Vagina (tissue), 2 donors: ENCODE measurements at regions not wholly inside any gene's neighbourhood (a gene's known extent, or its start where the extent isn't known, plus 50 kb on each side); places are given as distances from the start of the nearest gene placed in this dataset.

ENCODE experiments used
- DNase-seq, 2 donors: peaks; one replicate each; pipeline ENCODE4 v3.0.0-alpha.2; 2017; ENCODE audit errors: extremely low spot score in 2 of 2
- H3K27ac ChIP-seq: fragments of 200-600 bp; sonication (generic); one replicate; pipeline ENCODE4 v1.5.1; 2019
- H3K27me3 ChIP-seq: fragments of 200-600 bp; sonication (generic); one replicate; pipeline ENCODE4 v1.5.1; 2019
- H3K36me3 ChIP-seq, 2 donors: fragments of 200-600 bp; sonication (generic); one replicate each; pipeline ENCODE4 v1.5.1; 2017 to 2019
- H3K4me1 ChIP-seq: fragments of 200-600 bp; sonication (generic); one replicate; pipeline ENCODE4 v1.5.1; 2019
- H3K4me3 ChIP-seq, 2 donors: fragments of 200-600 bp; sonication (generic); 1 replicate in 1 of 2; 2 replicates in 1 of 2; pipeline ENCODE4 v1.5.1; 2016 to 2019
- H3K9me3 ChIP-seq: fragments of 200-600 bp; sonication (generic); one replicate; pipeline ENCODE4 v1.5.1; 2019
- POLR2A ChIP-seq, 2 donors: fragments of 450-650 bp; IDR thresholded peaks; one replicate each; pipeline ENCODE4 v1.6.1; 2017; ENCODE audit warnings: antibody characterized with exemption in 2 of 2, mild to moderate bottlenecking in 2 of 2, moderate library complexity in 2 of 2
- POLR2AphosphoS5 ChIP-seq, 2 donors: sonication (generic); formaldehyde crosslinking; IDR thresholded peaks; one replicate each; pipeline ENCODE4 v1.9.0; 2017; ENCODE audit warnings: antibody characterized with exemption in 2 of 2, mild to moderate bottlenecking in 2 of 2, low read depth in 1 of 2; ENCODE audit not compliant: insufficient read depth in 1 of 2
- intact Hi-C: fragments of 100-400 bp; cut with DNase I; formaldehyde crosslinking; loops from one replicate; pipeline ENCODE4 v1.15.1; 2023
- TF ChIP-seq, protein P1 (sequence below), 3 experiments: fragments of 450-650 bp in 2 of 3; fragments of 200-600 bp in 1 of 3; sonication (generic) in 1 of 3; IDR thresholded peaks; one replicate each; pipeline ENCODE4 v1.5.1; 2017 to 2019; ENCODE audit warnings: antibody characterized with exemption in 3 of 3, mild to moderate bottlenecking in 2 of 3, moderate library complexity in 2 of 3

DNA sequence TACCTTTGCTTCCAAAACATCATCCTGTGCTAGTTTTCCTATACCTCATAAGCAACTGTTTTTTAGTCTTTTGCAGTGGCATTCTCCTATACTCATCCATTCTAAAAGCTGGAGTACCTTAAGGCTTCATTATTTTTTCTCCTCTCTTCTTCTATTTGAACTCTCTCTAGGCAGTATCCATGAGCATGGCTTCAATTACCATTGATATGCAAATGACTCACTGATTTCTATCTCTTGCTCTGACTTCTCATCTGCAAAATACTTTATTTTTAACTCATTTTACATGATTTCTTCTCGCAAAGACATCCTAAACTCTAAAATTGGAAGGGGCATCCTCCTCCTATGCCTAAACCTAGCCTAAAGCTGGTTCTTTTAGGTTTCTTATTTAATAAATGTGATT lies 365.1 kb upstream of the NUDT12 start:
- no peaks in the 10 kb centered on the region for H3K36me3 ChIP-seq
- no peak for TF ChIP-seq POLR2AphosphoS5 (IDR thresholded peaks at IDR 0.05; ENCODE audit: insufficient read depth in 1 of 2, low read depth in 1 of 2)
- TF ChIP-seq POLR2A (IDR thresholded peaks at IDR 0.05) = no peak
- TF ChIP-seq, protein P1, sequence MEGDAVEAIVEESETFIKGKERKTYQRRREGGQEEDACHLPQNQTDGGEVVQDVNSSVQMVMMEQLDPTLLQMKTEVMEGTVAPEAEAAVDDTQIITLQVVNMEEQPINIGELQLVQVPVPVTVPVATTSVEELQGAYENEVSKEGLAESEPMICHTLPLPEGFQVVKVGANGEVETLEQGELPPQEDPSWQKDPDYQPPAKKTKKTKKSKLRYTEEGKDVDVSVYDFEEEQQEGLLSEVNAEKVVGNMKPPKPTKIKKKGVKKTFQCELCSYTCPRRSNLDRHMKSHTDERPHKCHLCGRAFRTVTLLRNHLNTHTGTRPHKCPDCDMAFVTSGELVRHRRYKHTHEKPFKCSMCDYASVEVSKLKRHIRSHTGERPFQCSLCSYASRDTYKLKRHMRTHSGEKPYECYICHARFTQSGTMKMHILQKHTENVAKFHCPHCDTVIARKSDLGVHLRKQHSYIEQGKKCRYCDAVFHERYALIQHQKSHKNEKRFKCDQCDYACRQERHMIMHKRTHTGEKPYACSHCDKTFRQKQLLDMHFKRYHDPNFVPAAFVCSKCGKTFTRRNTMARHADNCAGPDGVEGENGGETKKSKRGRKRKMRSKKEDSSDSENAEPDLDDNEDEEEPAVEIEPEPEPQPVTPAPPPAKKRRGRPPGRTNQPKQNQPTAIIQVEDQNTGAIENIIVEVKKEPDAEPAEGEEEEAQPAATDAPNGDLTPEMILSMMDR (IDR thresholded peaks at IDR 0.05) = no peak
- no peak overlapping the region for H3K27ac ChIP-seq
- no peaks in the 10 kb centered on the region for H3K9me3 ChIP-seq
- H3K4me1 ChIP-seq = no peaks in the 10 kb centered on the region
- intact Hi-C loops = no loop called here
- DNase-seq = no peak
- H3K4me3 ChIP-seq = no peak overlapping the region
- no peaks in the 10 kb centered on the region for H3K27me3 ChIP-seq

DNA sequence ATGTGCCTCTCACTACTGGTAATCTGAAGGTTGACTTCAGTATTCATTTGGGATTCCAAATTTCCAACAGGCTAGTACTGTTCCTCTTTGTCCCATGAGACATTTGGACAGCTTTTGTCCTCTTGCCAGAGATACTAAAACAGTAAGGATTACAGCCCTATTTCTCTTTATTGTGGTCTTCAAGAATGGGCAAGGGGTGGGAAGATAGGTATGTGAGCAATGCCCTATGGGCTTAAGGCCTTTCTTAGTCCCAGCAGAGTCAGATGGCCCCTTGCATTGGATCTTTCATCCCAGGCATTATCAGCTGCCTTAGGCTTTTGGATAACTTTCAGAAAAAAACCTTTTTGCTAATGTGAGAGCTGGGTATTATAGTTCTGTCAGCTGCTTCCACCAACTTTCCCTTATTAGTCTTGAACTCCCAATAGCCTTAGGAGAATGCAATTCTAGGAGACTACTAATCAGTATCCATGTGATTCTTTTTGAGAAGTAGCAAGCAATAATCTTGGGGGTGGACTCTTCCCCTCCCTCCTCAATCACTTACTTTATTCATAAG lies 361.1 kb upstream of the NUDT12 start:
- DNase-seq = no peak
- Histone ChIP-seq H3K4me1 (peaks cover 4% of the 10 kb centered on the region), H3K4me3 (no peak overlapping the region), H3K27me3 (no peaks in the 10 kb centered on the region), H3K9me3 (no peaks in the 10 kb centered on the region), H3K36me3 (no peaks in the 10 kb centered on the region), H3K27ac (no peak overlapping the region)
- TF ChIP-seq, protein P1 (IDR thresholded peaks at IDR 0.05) = no peak
- no peak for TF ChIP-seq POLR2A (IDR thresholded peaks at IDR 0.05)
- TF ChIP-seq POLR2AphosphoS5 (IDR thresholded peaks at IDR 0.05; ENCODE audit: insufficient read depth in 1 of 2, low read depth in 1 of 2) = no peak
- intact Hi-C loops = no loop called here

DNA sequence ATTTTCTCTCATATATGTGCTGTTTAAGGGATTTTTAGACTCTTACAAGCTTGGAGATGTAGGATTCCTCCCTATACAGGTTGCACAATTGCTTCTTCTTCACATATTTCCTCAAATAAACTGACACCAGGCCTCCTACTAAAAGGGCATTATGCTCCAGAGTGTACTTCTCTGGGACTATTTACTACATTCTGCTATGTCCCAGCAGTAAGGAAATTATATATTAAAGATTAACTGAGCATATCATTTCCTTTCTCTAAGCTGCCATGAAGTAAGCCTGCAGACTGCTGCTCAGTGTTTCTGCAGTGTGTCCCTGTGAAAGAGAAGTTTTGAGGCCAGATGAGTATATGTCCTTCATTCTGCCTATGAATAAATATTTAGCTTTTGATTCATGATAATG lies 356.9 kb upstream of the NUDT12 start:
- H3K9me3 ChIP-seq = no peaks in the 10 kb centered on the region
- peaks cover 5% of the 10 kb centered on the region for H3K4me1 ChIP-seq
- TF ChIP-seq POLR2A (IDR thresholded peaks at IDR 0.05) (no peak), POLR2AphosphoS5 (IDR thresholded peaks at IDR 0.05; ENCODE audit: insufficient read depth in 1 of 2, low read depth in 1 of 2) (no peak)
- TF ChIP-seq, protein P1 (IDR thresholded peaks at IDR 0.05) = no peak
- H3K27me3 ChIP-seq = no peaks in the 10 kb centered on the region
- intact Hi-C loops = no loop called here
- H3K27ac ChIP-seq = no peak overlapping the region
- H3K4me3 ChIP-seq = no peak overlapping the region
- DNase-seq = no peak
- H3K36me3 ChIP-seq = no peaks in the 10 kb centered on the region

DNA sequence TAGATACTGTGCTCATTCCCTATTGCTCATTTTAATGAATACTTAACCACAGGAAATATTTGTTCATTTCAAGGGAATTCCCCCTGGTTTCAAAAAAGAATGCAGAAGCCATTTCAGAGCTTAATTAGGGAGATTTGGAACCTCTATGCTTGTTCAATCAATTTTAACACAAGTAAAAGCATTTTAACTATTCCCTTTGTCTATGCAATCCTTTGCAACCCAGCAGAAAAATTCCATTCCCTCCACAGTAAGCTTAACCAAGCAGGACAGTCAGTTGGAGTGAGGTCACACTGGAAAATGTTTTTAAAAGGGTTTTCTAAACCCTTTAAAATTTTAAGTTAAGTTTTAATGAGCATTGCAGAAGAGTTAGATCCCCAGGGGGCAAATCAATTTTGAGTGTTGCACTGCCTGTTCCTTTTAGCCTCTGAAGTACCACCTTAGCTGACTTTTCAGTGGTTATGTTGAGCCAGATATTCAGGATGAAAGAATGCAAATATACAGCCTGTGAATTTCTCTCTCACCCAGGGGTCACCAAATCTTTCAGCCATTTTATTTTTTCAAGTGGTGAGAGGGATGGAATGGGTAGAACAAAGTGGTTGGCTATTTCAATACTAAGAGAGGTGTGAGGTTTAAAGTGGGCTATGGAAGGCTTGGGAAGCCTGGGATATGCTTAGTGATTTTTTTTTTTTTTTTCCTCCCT lies 356.2 kb upstream of the NUDT12 start:
- no peak for DNase-seq
- H3K27ac ChIP-seq = no peak overlapping the region
- intact Hi-C loops = no loop called here
- H3K36me3 ChIP-seq = no peaks in the 10 kb centered on the region
- no peaks in the 10 kb centered on the region for H3K9me3 ChIP-seq
- TF ChIP-seq POLR2AphosphoS5 (IDR thresholded peaks at IDR 0.05; ENCODE audit: insufficient read depth in 1 of 2, low read depth in 1 of 2) (no peak), POLR2A (IDR thresholded peaks at IDR 0.05) (no peak)
- TF ChIP-seq, protein P1 (IDR thresholded peaks at IDR 0.05) = no peak
- H3K4me3 ChIP-seq = no peak overlapping the region
- no peaks in the 10 kb centered on the region for H3K27me3 ChIP-seq
- H3K4me1 ChIP-seq = peaks cover 5% of the 10 kb centered on the region

DNA sequence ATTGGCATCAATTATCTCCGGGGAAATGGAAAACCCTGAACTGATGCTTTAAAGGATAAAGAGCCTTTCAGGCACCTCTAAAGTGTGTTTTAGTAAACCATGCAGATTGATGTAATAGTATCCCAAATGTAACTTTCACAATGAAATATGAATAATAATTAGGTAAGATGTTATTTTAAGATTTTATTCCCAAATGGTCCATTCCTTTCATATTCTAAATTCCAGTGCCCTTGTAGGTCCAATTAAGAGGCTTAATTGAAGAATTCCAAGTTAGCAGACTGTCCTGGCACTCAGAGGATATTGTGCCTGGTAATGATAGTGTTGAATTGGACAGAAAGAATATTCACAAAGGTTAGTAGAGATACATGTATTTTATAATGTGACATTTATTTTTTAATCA lies 352.5 kb upstream of the NUDT12 start:
- H3K36me3 ChIP-seq = no peaks in the 10 kb centered on the region
- H3K4me3 ChIP-seq = no peak overlapping the region
- no peak for TF ChIP-seq POLR2A (IDR thresholded peaks at IDR 0.05)
- TF ChIP-seq, protein P1 (IDR thresholded peaks at IDR 0.05) = no peak
- no peak for TF ChIP-seq POLR2AphosphoS5 (IDR thresholded peaks at IDR 0.05; ENCODE audit: insufficient read depth in 1 of 2, low read depth in 1 of 2)
- no peaks in the 10 kb centered on the region for H3K27me3 ChIP-seq
- H3K27ac ChIP-seq = no peak overlapping the region
- intact Hi-C loops = no loop called here
- DNase-seq = no peak
- H3K9me3 ChIP-seq = no peaks in the 10 kb centered on the region
- H3K4me1 ChIP-seq = peaks cover 5% of the 10 kb centered on the region
